Lower leg skin (tissue), 3 donors: ENCODE measurements at regions not wholly inside any gene's neighbourhood (a gene's known extent, or its start where the extent isn't known, plus 50 kb on each side); places are given as distances from the start of the nearest gene placed in this dataset.
"Not testable (repeated sequence)": the region's sequence is repeated elsewhere in the genome, so short reads cannot be mapped to it uniquely, and the experiment has no call there.

ENCODE experiments used
- DNase-seq, 2 donors: peaks; one replicate each; pipeline ENCODE4 v3.0.0-alpha.2; 2019; ENCODE audit warnings: low spot score in 2 of 2
- H3K4me3 ChIP-seq: fragments of 200-600 bp; sonication (generic); 2 replicates; pipeline ENCODE4 v1.5.1; 2017; ENCODE audit warnings: mild to moderate bottlenecking, low read depth; ENCODE audit not compliant: poor library complexity, severe bottlenecking
- WGBS, 2 donors: methylation state at CpG; one replicate each; pipeline ENCODE4 v1.1.5; 2018; 5-methylcytosine and 5-hydroxymethylcytosine counted together
- intact Hi-C: fragments of 100-400 bp; cut with DNase I; formaldehyde crosslinking; loops from one replicate; pipeline ENCODE4 v1.15.0; 2023; ENCODE audit warnings: low total_unique reads

- WGBS, 2 donors = 69 to 76% methylated on average over 6 of the region's 6 CpGs
Measured at GRCh38 chr7:153974603-153975002, 77.6 kb upstream of the DPP6 start.

GRCh38 chr7:153976745-153977144 is 75.5 kb upstream of the DPP6 start:
- H3K4me3 ChIP-seq, intact Hi-C loops, DNase-seq: not testable (repeated sequence)
- WGBS, 2 donors = 85 to 86% methylated on average over 6 of the region's 6 CpGs

More at GRCh38 chr7:153974603-153975002, 77.6 kb upstream of the DPP6 start:
- DNase-seq, H3K4me3 ChIP-seq, intact Hi-C loops: not testable (repeated sequence)

GRCh38 chr7:153983186-153983585 is 69.0 kb upstream of the DPP6 start:
- intact Hi-C loops, H3K4me3 ChIP-seq, DNase-seq: not testable (repeated sequence)
- WGBS, 2 donors = 57 to 71% methylated on average over 4 to 5 of the region's 6 CpGs

GRCh38 chr7:153989066-153989627 is 63.1 kb upstream of the DPP6 start:
- DNase-seq, H3K4me3 ChIP-seq, intact Hi-C loops: not testable (repeated sequence)
- WGBS, 2 donors = 81 to 86% methylated on average over 16 to 22 of the region's 23 CpGs

- intact Hi-C loops, DNase-seq, H3K4me3 ChIP-seq: not testable (repeated sequence)
- WGBS, 2 donors = 58 to 61% methylated on average over 5 of the region's 11 CpGs
Measured at GRCh38 chr7:153989742-153990425, 62.3 kb upstream of the DPP6 start.

GRCh38 chr7:153991471-153991870 is 60.7 kb upstream of the DPP6 start:
- DNase-seq, intact Hi-C loops, H3K4me3 ChIP-seq: not testable (repeated sequence)
- WGBS, 2 donors = 78 to 79% methylated on average over 3 of the region's 3 CpGs

GRCh38 chr7:153993402-153993801 is 58.8 kb upstream of the DPP6 start:
- H3K4me3 ChIP-seq, intact Hi-C loops, DNase-seq: not testable (repeated sequence)
- 86 to 87% methylated on average over 2 of the region's 2 CpGs for WGBS, 2 donors

GRCh38 chr7:153998896-153999295 is 53.3 kb upstream of the DPP6 start:
- intact Hi-C loops, H3K4me3 ChIP-seq, DNase-seq: not testable (repeated sequence)
- WGBS, 2 donors = 59 to 64% methylated on average over 1 of the region's 4 CpGs
